Right lung (tissue), 2 donors: ENCODE measurements at regions not wholly inside any gene's neighbourhood (a gene's known extent, or its start where the extent isn't known, plus 50 kb on each side); places are given as distances from the start of the nearest gene placed in this dataset.
"Not testable (repeated sequence)": the region's sequence is repeated elsewhere in the genome, so short reads cannot be mapped to it uniquely, and the experiment has no call there.

Source experiments
- DNase-seq, 2 donors: peaks; one replicate each; pipeline ENCODE4 v3.0.0-alpha.2; 2013

GRCh38 chr7:94311515-94311914 lies 83.2 kb upstream of the COL1A2 start:
- no peak for DNase-seq

- no peak for DNase-seq
Observed at GRCh38 chr7:94313926-94314325, 80.8 kb upstream of the COL1A2 start.

- no peak for DNase-seq
Observed at GRCh38 chr7:94314413-94315410, 80.0 kb upstream of the COL1A2 start.

GRCh38 chr7:94321138-94321537 lies 73.6 kb upstream of the COL1A2 start:
- not testable (repeated sequence) for DNase-seq

GRCh38 chr7:94323844-94324243 lies 70.9 kb upstream of the COL1A2 start:
- no peak for DNase-seq

GRCh38 chr7:94324380-94325121 lies 70.1 kb upstream of the COL1A2 start:
- no peak for DNase-seq

- DNase-seq, result no peak
Observed at GRCh38 chr7:94325122-94325475, 69.6 kb upstream of the COL1A2 start.

- DNase-seq, result no peak
Observed at GRCh38 chr7:94330269-94331020, 64.2 kb upstream of the COL1A2 start.

GRCh38 chr7:94332571-94332970 lies 62.1 kb upstream of the COL1A2 start:
- no peak for DNase-seq

- no peak for DNase-seq
Observed at GRCh38 chr7:94333810-94334209, 60.9 kb upstream of the COL1A2 start.

- DNase-seq, result no peak
Observed at GRCh38 chr7:94335586-94335985, 59.1 kb upstream of the COL1A2 start.

GRCh38 chr7:94336009-94336408 lies 58.7 kb upstream of the COL1A2 start:
- no peak for DNase-seq

- DNase-seq, result no peak
Observed at GRCh38 chr7:94338921-94339371, 55.7 kb upstream of the COL1A2 start.

GRCh38 chr7:94344826-94345225 lies 49.9 kb upstream of the COL1A2 start:
- DNase-seq, result no peak
